ENCODE measurements at regions not wholly inside any gene's neighbourhood (a gene's known extent, or its start where the extent isn't known, plus 50 kb on each side); places are given as distances from the start of the nearest gene placed in this dataset.

- intact Hi-C loops (cut with DNase I): no loop called here
- WGBS, 2 donors: 38 to 40% methylated on average over 2 of the region's 2 CpGs
Observed at GRCh38 chr14:79967453-79967852, 243.9 kb downstream of the DIO2 start.

GRCh38 chr14:79967001-79967400 lies 244.3 kb downstream of the DIO2 start:
- H3K4me3 ChIP-seq: no peak overlapping the region
- TF ChIP-seq CTCF (IDR thresholded peaks at IDR 0.05) (no peak), EP300 (IDR thresholded peaks at IDR 0.05) (no peak), POLR2AphosphoS5 (IDR thresholded peaks at IDR 0.05) (no peak), POLR2A (IDR thresholded peaks at IDR 0.05) (no peak)
- intact Hi-C loops (cut with DNase I): no loop called here
- no peaks in the 10 kb centered on the region for H3K9me3 ChIP-seq
- no peaks in the 10 kb centered on the region for H3K27me3 ChIP-seq
- no peaks in the 10 kb centered on the region for H3K36me3 ChIP-seq
- H3K4me1 ChIP-seq: no peaks in the 10 kb centered on the region
- no peak for DNase-seq
- H3K27ac ChIP-seq: no peak overlapping the region

More at GRCh38 chr14:79967453-79967852, 243.9 kb downstream of the DIO2 start:
- TF ChIP-seq CTCF (IDR thresholded peaks at IDR 0.05) (no peak), POLR2AphosphoS5 (IDR thresholded peaks at IDR 0.05) (no peak), EP300 (IDR thresholded peaks at IDR 0.05) (no peak), POLR2A (IDR thresholded peaks at IDR 0.05) (no peak)
- H3K27me3 ChIP-seq: no peaks in the 10 kb centered on the region
- no peaks in the 10 kb centered on the region for H3K36me3 ChIP-seq
- H3K4me3 ChIP-seq: no peak overlapping the region
- no peaks in the 10 kb centered on the region for H3K9me3 ChIP-seq
- H3K4me1 ChIP-seq: no peaks in the 10 kb centered on the region
- no peak overlapping the region for H3K27ac ChIP-seq
- no peak for DNase-seq

GRCh38 chr14:79965896-79966295 lies 245.4 kb downstream of the DIO2 start:
- DNase-seq: no peak
- Histone ChIP-seq H3K9me3 (no peaks in the 10 kb centered on the region), H3K4me3 (no peak overlapping the region), H3K27me3 (no peaks in the 10 kb centered on the region), H3K4me1 (no peaks in the 10 kb centered on the region), H3K27ac (no peak overlapping the region), H3K36me3 (no peaks in the 10 kb centered on the region)
- WGBS, 2 donors: 93 to 94% methylated on average over 2 of the region's 2 CpGs
- intact Hi-C loops (cut with DNase I): no loop called here
- TF ChIP-seq POLR2A (IDR thresholded peaks at IDR 0.05) (no peak), EP300 (IDR thresholded peaks at IDR 0.05) (no peak), POLR2AphosphoS5 (IDR thresholded peaks at IDR 0.05) (no peak), CTCF (IDR thresholded peaks at IDR 0.05) (no peak)

GRCh38 chr14:79961197-79961596 lies 250.1 kb downstream of the DIO2 start:
- no peaks in the 10 kb centered on the region for H3K27me3 ChIP-seq
- no peaks in the 10 kb centered on the region for H3K36me3 ChIP-seq
- no peak for TF ChIP-seq CTCF (IDR thresholded peaks at IDR 0.05)
- TF ChIP-seq POLR2A (IDR thresholded peaks at IDR 0.05): no peak
- TF ChIP-seq EP300 (IDR thresholded peaks at IDR 0.05): no peak
- no peak for TF ChIP-seq POLR2AphosphoS5 (IDR thresholded peaks at IDR 0.05)
- H3K4me1 ChIP-seq: no peaks in the 10 kb centered on the region
- no peak overlapping the region for H3K27ac ChIP-seq
- H3K9me3 ChIP-seq: peaks cover 0 to 3% (median 0%) of the 10 kb centered on the region in 4 donors
- WGBS, 2 donors: 20 to 64% methylated on average over 2 of the region's 2 CpGs
- no peak overlapping the region for H3K4me3 ChIP-seq
- no peak for DNase-seq
- intact Hi-C loops (cut with DNase I): no loop called here

- peaks cover 0 to 6% (median 2%) of the 10 kb centered on the region in 4 donors for H3K9me3 ChIP-seq
- no peak for TF ChIP-seq POLR2AphosphoS5 (IDR thresholded peaks at IDR 0.05)
- no peak for TF ChIP-seq CTCF (IDR thresholded peaks at IDR 0.05)
- no peak for TF ChIP-seq POLR2A (IDR thresholded peaks at IDR 0.05)
- TF ChIP-seq EP300 (IDR thresholded peaks at IDR 0.05): no peak
- intact Hi-C loops (cut with DNase I): no loop called here
- no peaks in the 10 kb centered on the region for H3K27me3 ChIP-seq
- no peak for DNase-seq
- H3K36me3 ChIP-seq: no peaks in the 10 kb centered on the region
- WGBS, 2 donors: 23 to 64% methylated on average over 3 of the region's 3 CpGs
- no peak overlapping the region for H3K4me3 ChIP-seq
- no peaks in the 10 kb centered on the region for H3K4me1 ChIP-seq
- H3K27ac ChIP-seq: no peak overlapping the region
Observed at GRCh38 chr14:79960288-79960687, 251.0 kb downstream of the DIO2 start.
